ENCODE measurements at regions not wholly inside any gene's neighbourhood (a gene's known extent, or its start where the extent isn't known, plus 50 kb on each side); places are given as distances from the start of the nearest gene placed in this dataset.

GRCh38 chr10:128465697-128466096, 339.5 kb upstream of the MKI67 start:
- no peak for DNase-seq (ENCODE audit: low read depth in 2 of 2)

- DNase-seq (ENCODE audit: low read depth in 2 of 2) = no peak
Observed at GRCh38 chr10:128466831-128467371, 340.7 kb upstream of the MKI67 start.

- DNase-seq (ENCODE audit: low read depth in 2 of 2) = no peak
Observed at GRCh38 chr10:128468462-128468861, 342.2 kb upstream of the MKI67 start.

GRCh38 chr10:128469515-128469914, 343.3 kb upstream of the MKI67 start:
- DNase-seq (ENCODE audit: low read depth in 2 of 2) = no peak

- no peak for DNase-seq (ENCODE audit: low read depth in 2 of 2)
Observed at GRCh38 chr10:128470321-128470965, 344.2 kb upstream of the MKI67 start.

- no peak for DNase-seq (ENCODE audit: low read depth in 2 of 2)
Observed at GRCh38 chr10:128471151-128471550, 344.9 kb upstream of the MKI67 start.

GRCh38 chr10:128472196-128472595, 346.0 kb upstream of the MKI67 start:
- no peak for DNase-seq (ENCODE audit: low read depth in 2 of 2)

- DNase-seq (ENCODE audit: low read depth in 2 of 2) = no peak
Observed at GRCh38 chr10:128473396-128473795, 347.2 kb upstream of the MKI67 start.

GRCh38 chr10:128473911-128474310, 347.7 kb upstream of the MKI67 start:
- DNase-seq (ENCODE audit: low read depth in 2 of 2) = no peak

- DNase-seq (ENCODE audit: low read depth in 2 of 2) = no peak
Observed at GRCh38 chr10:128474571-128474970, 348.3 kb upstream of the MKI67 start.

GRCh38 chr10:128475686-128476367, 349.6 kb upstream of the MKI67 start:
- no peak for DNase-seq (ENCODE audit: low read depth in 2 of 2)

- DNase-seq (ENCODE audit: low read depth in 2 of 2) = no peak
Observed at GRCh38 chr10:128476368-128476725, 350.1 kb upstream of the MKI67 start.

GRCh38 chr10:128476845-128477244, 350.6 kb upstream of the MKI67 start:
- no peak for DNase-seq (ENCODE audit: low read depth in 2 of 2)

- no peak for DNase-seq (ENCODE audit: low read depth in 2 of 2)
Observed at GRCh38 chr10:128480601-128481000, 354.4 kb upstream of the MKI67 start.

- DNase-seq (ENCODE audit: low read depth in 2 of 2) = no peak
Observed at GRCh38 chr10:128481152-128481840, 355.1 kb upstream of the MKI67 start.

GRCh38 chr10:128482052-128482451, 355.8 kb upstream of the MKI67 start:
- no peak for DNase-seq (ENCODE audit: low read depth in 2 of 2)

GRCh38 chr10:128483216-128483615, 357.0 kb upstream of the MKI67 start:
- DNase-seq (ENCODE audit: low read depth in 2 of 2) = no peak

- no peak for DNase-seq (ENCODE audit: low read depth in 2 of 2)
Observed at GRCh38 chr10:128484041-128484440, 357.8 kb upstream of the MKI67 start.

GRCh38 chr10:128485701-128486235, 359.5 kb upstream of the MKI67 start:
- DNase-seq (ENCODE audit: low read depth in 2 of 2) = no peak

GRCh38 chr10:128487517-128487916, 361.3 kb upstream of the MKI67 start:
- no peak for DNase-seq (ENCODE audit: low read depth in 2 of 2)

- DNase-seq (ENCODE audit: low read depth in 2 of 2) = no peak
Observed at GRCh38 chr10:128489324-128490247, 363.4 kb upstream of the MKI67 start.

All from stimulated activated CD4-positive, alpha-beta T cell treated with anti-CD3 and anti-CD28 coated beads, Interleukin-4, amount 100 ng/mL, for 48 hours (primary cell).